ENCODE measurements at regions not wholly inside any gene's neighbourhood (a gene's known extent, or its start where the extent isn't known, plus 50 kb on each side); places are given as distances from the start of the nearest gene placed in this dataset.
"Not testable (repeated sequence)": the region's sequence is repeated elsewhere in the genome, so short reads cannot be mapped to it uniquely, and the experiment has no call there.

- DNase-seq, result no peak
Measured at GRCh38 chr22:23500508-23501260, 79.4 kb downstream of the IGLL1 start.

- DNase-seq, result no peak
Measured at GRCh38 chr22:23499845-23500500, 80.1 kb downstream of the IGLL1 start.

GRCh38 chr22:23498811-23499798 lies 81.0 kb downstream of the IGLL1 start:
- DNase-seq, result no peak

GRCh38 chr22:23497889-23498288 lies 82.2 kb downstream of the IGLL1 start:
- not testable (repeated sequence) for DNase-seq

GRCh38 chr22:23497016-23497885 lies 82.8 kb downstream of the IGLL1 start:
- DNase-seq, result no peak

GRCh38 chr22:23496445-23496833 lies 83.7 kb downstream of the IGLL1 start:
- DNase-seq, result no peak

- DNase-seq, result no peak
Measured at GRCh38 chr22:23495614-23496444, 84.3 kb downstream of the IGLL1 start.

- no peak for DNase-seq
Measured at GRCh38 chr22:23494930-23495266, 85.2 kb downstream of the IGLL1 start.

- no peak for DNase-seq
Measured at GRCh38 chr22:23485490-23485889, 94.6 kb downstream of the IGLL1 start.

- DNase-seq, result no peak
Measured at GRCh38 chr22:23484651-23485050, 95.4 kb downstream of the IGLL1 start.

- DNase-seq, result no peak
Measured at GRCh38 chr22:23481369-23481768, 98.7 kb downstream of the IGLL1 start.

- no peak for DNase-seq
Measured at GRCh38 chr22:23478175-23478574, 101.9 kb downstream of the IGLL1 start.

GRCh38 chr22:23474531-23474930 lies 105.6 kb downstream of the IGLL1 start:
- not testable (repeated sequence) for DNase-seq

- no peak for DNase-seq
Measured at GRCh38 chr22:23473901-23474300, 106.2 kb downstream of the IGLL1 start.

- DNase-seq, result not testable (repeated sequence)
Measured at GRCh38 chr22:23472376-23472775, 107.7 kb downstream of the IGLL1 start.

GRCh38 chr22:23471698-23472097 lies 108.4 kb downstream of the IGLL1 start:
- no peak for DNase-seq

GRCh38 chr22:23470811-23471389 lies 109.2 kb downstream of the IGLL1 start:
- no peak for DNase-seq

GRCh38 chr22:23467721-23468294 lies 112.3 kb downstream of the IGLL1 start:
- no peak for DNase-seq

- no peak for DNase-seq
Measured at GRCh38 chr22:23466351-23466750, 113.7 kb downstream of the IGLL1 start.

- not testable (repeated sequence) for DNase-seq
Measured at GRCh38 chr22:23464796-23465195, 115.3 kb downstream of the IGLL1 start.

All from activated effector memory CD4-positive, alpha-beta T cell treated with Interleukin-2 at 50 U/mL for 16 hours (primary cell).